ENCODE measurements at regions not wholly inside any gene's neighbourhood (a gene's known extent, or its start where the extent isn't known, plus 50 kb on each side); places are given as distances from the start of the nearest gene placed in this dataset.

- Mint-ChIP-seq H3K27me3 (ENCODE audit: low read depth in 3 of 3) (peaks cover 2 to 9% (median 6%) of the 10 kb centered on the region in 3 donors), H3K27ac (no peak overlapping the region), H3K4me1 (no peaks in the 10 kb centered on the region), H3K4me3 (no peak overlapping the region), H3K9me3 (peaks cover 0 to 3% (median 0%) of the 10 kb centered on the region in 6 donors), H3K36me3 (peaks cover 0 to 5% (median 3%) of the 10 kb centered on the region in 3 donors)
- DNase-seq: no peak
These were observed 309.7 kb upstream of the NR2F2 start for GRCh38 chr15:96020797-96021196.

GRCh38 chr15:96023081-96023480, 307.4 kb upstream of the NR2F2 start:
- Mint-ChIP-seq H3K4me3 (no peak overlapping the region), H3K9me3 (peaks cover 0 to 3% (median 0%) of the 10 kb centered on the region in 6 donors), H3K4me1 (peaks cover 0 to 1% of the 10 kb centered on the region in 2 donors), H3K27ac (no peak overlapping the region), H3K36me3 (peaks cover 0 to 5% (median 0%) of the 10 kb centered on the region in 3 donors), H3K27me3 (ENCODE audit: low read depth in 3 of 3) (peaks cover 4 to 9% (median 4%) of the 10 kb centered on the region in 3 donors)
- DNase-seq: no peak

DNA sequence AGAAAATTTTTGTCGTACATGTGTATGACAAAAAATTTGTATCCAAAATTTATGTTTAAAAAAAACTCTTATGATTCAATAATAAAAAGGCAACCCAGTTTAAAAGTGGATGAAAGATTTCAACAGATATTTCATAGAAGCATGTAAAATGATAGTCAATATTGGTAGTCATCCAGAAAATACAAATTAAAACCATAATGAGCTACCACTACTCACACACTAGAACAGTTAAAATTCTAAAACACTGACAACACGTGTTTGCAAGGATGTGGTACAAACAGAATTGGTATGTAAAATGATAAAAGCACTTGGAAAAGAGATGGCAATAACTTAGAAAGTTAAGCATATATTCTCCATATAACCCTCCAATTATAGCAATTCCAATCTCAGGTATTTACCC, 303.0 kb upstream of the NR2F2 start:
- peaks cover 0 to 1% of the 10 kb centered on the region in 2 donors for H3K4me1 Mint-ChIP-seq
- H3K9me3 Mint-ChIP-seq: no peaks in the 10 kb centered on the region
- H3K27me3 Mint-ChIP-seq (ENCODE audit: low read depth in 3 of 3): peaks cover 4 to 16% (median 8%) of the 10 kb centered on the region in 3 donors
- no peak overlapping the region for H3K27ac Mint-ChIP-seq
- H3K36me3 Mint-ChIP-seq: peaks cover 0 to 5% (median 0%) of the 10 kb centered on the region in 3 donors
- no peak for DNase-seq
- H3K4me3 Mint-ChIP-seq: no peak overlapping the region

DNA sequence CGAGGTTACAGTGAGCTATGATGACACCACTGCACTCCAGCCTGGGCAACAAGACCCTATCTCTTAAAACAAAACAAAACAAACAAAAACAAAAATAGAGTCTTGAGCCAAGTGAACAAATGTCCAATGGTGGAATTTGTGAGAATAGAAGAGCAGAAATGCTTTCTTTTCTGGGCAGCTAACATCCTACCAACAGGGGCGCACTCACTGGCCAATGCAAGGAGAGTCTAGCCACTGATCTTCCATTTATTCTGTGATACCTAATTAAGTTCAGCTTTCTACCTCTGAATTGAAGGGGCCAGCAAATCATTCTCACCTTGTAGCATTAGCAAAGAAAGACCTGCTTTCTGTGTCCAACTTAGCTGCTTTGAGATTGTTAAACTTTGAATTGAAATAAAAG, 301.9 kb upstream of the NR2F2 start:
- no peak for DNase-seq
- H3K27me3 Mint-ChIP-seq (ENCODE audit: low read depth in 3 of 3): peaks cover 2 to 19% (median 8%) of the 10 kb centered on the region in 3 donors
- H3K4me3 Mint-ChIP-seq: no peak overlapping the region
- H3K4me1 Mint-ChIP-seq: peaks cover 0 to 1% of the 10 kb centered on the region in 2 donors
- no peak overlapping the region for H3K27ac Mint-ChIP-seq
- H3K36me3 Mint-ChIP-seq: peaks cover 0 to 5% (median 0%) of the 10 kb centered on the region in 3 donors
- no peaks in the 10 kb centered on the region for H3K9me3 Mint-ChIP-seq

DNA sequence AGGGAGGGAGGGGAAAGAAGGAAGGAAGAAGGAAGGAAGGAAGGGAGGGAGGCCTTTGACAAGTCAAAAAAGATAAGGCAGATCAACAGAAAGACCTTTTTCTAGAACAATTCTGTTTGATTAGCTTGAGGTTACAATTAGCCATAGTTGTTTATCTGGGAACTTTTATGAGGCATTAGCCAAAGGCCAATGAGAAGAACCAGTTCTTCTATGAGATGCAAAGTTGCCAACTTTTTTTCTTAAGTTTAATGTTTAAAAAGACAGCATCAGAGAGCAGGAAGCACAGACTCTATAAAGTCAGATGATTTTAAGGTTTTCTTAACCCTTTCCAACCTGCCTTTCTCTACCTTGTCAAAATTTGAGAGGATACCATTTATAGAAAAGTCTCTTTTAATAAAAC, 301.3 kb upstream of the NR2F2 start:
- no peak overlapping the region for H3K27ac Mint-ChIP-seq
- H3K4me1 Mint-ChIP-seq: peaks cover 0 to 1% of the 10 kb centered on the region in 2 donors
- no peaks in the 10 kb centered on the region for H3K9me3 Mint-ChIP-seq
- no peak for DNase-seq
- peaks cover 2 to 22% (median 8%) of the 10 kb centered on the region in 3 donors for H3K27me3 Mint-ChIP-seq (ENCODE audit: low read depth in 3 of 3)
- H3K4me3 Mint-ChIP-seq: no peak overlapping the region
- H3K36me3 Mint-ChIP-seq: peaks cover 0 to 5% (median 0%) of the 10 kb centered on the region in 3 donors

DNA sequence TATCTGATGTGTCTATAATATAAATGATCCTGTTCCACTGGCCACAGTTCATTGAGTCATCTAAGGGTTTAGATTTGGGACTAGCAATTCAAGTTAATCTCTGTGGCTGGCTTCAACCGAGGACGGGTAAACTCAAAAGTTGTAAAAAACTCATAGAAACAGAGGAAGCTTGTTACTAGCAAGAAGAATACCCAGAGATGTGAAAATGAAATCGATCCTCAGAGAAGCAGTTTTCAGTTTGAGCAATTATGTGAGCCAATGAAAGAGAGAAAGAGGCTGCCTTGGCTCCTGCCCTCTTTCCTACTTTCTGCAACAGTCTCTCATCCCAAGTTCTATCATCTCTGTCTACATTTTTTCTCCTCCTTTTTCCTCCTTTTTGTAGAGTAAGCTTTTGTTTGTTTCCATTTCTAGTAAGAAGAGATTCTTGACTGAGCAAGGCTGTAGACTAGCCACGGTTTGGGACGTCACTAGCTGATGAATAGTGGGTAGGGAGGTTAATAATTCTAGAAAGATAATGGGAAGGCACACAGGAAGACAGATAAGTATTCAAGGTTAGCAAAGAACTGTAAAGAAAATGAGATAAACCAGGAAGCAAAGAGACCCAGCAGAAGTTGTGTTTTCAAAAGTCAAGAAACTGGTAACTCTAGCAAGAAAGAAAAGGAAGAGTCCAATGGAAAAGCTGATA, 298.9 kb upstream of the NR2F2 start:
- H3K9me3 Mint-ChIP-seq: no peaks in the 10 kb centered on the region
- H3K36me3 Mint-ChIP-seq: no peaks in the 10 kb centered on the region
- no peak overlapping the region for H3K4me3 Mint-ChIP-seq
- H3K4me1 Mint-ChIP-seq: peaks cover 8 to 13% of the 10 kb centered on the region in 2 donors
- no peak overlapping the region for H3K27ac Mint-ChIP-seq
- DNase-seq: no peak
- peaks cover 10 to 24% (median 13%) of the 10 kb centered on the region in 3 donors for H3K27me3 Mint-ChIP-seq (ENCODE audit: low read depth in 3 of 3)

GRCh38 chr15:96035091-96035490, 295.4 kb upstream of the NR2F2 start:
- Mint-ChIP-seq H3K4me1 (peaks cover 23 to 31% of the 10 kb centered on the region in 2 donors), H3K27me3 (ENCODE audit: low read depth in 3 of 3) (peaks cover 20 to 25% (median 20%) of the 10 kb centered on the region in 3 donors), H3K4me3 (no peak overlapping the region), H3K9me3 (no peaks in the 10 kb centered on the region), H3K27ac (no peak overlapping the region), H3K36me3 (no peaks in the 10 kb centered on the region)
- no peak for DNase-seq

- Mint-ChIP-seq H3K9me3 (peaks cover 0 to 2% (median 0%) of the 10 kb centered on the region in 6 donors), H3K4me1 (peaks cover 23 to 31% of the 10 kb centered on the region in 2 donors), H3K27me3 (ENCODE audit: low read depth in 3 of 3) (peaks cover 20 to 28% (median 20%) of the 10 kb centered on the region in 3 donors), H3K4me3 (peak overlapping the region in 1 of 5 donors; percentile 28), H3K36me3 (no peaks in the 10 kb centered on the region), H3K27ac (no peak overlapping the region)
- no peak for DNase-seq
These were observed 294.9 kb upstream of the NR2F2 start for GRCh38 chr15:96035635-96036034.

DNA sequence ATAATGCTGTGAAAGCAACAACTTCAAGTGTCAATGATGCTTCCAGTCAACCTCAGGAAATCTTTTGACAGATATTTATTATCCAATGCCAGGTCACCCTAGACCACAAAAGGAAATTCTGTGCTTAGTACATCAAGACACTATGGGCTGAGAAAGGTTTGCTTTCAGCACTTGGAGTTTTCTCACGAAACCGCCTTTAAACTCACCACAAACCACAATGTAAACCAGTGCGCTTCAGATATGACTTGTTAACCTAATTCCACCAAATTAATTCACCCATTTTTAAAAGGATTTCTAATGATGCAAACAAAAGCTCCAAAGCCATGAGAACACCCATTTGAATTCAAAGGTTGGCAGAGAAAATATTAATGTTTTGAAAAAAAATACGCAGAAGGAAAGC, 292.9 kb upstream of the NR2F2 start:
- H3K4me1 Mint-ChIP-seq: peaks cover 25 to 35% of the 10 kb centered on the region in 2 donors
- peak overlapping the region in 4 of 5 donors; percentile 26 to 81 (median 46) for H3K4me3 Mint-ChIP-seq
- H3K27ac Mint-ChIP-seq: peak overlapping the region in 1 of 6 donors; percentile 41
- DNase-seq: peak; percentile 19 to 27 (median 26)
- no peaks in the 10 kb centered on the region for H3K36me3 Mint-ChIP-seq
- H3K27me3 Mint-ChIP-seq (ENCODE audit: low read depth in 3 of 3): peaks cover 17 to 22% (median 19%) of the 10 kb centered on the region in 3 donors
- H3K9me3 Mint-ChIP-seq: peaks cover 0 to 4% (median 0%) of the 10 kb centered on the region in 6 donors

- Mint-ChIP-seq H3K27me3 (ENCODE audit: low read depth in 3 of 3) (peaks cover 18 to 26% (median 21%) of the 10 kb centered on the region in 3 donors), H3K9me3 (peaks cover 0 to 4% (median 0%) of the 10 kb centered on the region in 6 donors), H3K4me3 (no peak overlapping the region), H3K36me3 (no peaks in the 10 kb centered on the region), H3K4me1 (peaks cover 30 to 38% of the 10 kb centered on the region in 2 donors), H3K27ac (no peak overlapping the region)
- DNase-seq: no peak
These were observed 292.4 kb upstream of the NR2F2 start for GRCh38 chr15:96038131-96038530.

DNA sequence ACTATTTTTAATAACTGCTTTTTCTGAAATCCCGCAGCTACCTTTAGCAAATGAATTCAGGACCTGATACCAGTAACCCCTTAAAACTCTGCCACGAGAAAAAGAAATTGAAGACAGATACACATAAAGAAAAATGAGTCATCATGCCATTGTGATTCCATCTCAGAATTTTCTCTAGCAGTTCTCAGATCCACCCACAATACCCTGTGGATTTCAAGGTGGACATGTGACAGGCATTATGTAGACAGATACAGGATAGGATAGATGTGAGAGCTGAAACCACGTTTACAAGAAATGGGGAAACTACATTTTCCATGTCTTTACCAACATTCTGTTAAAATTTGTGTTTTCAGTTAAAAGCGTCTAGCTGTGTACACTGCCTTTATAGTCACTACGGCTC, 291.9 kb upstream of the NR2F2 start:
- peaks cover 34 to 42% of the 10 kb centered on the region in 2 donors for H3K4me1 Mint-ChIP-seq
- peaks cover 18 to 24% (median 21%) of the 10 kb centered on the region in 3 donors for H3K27me3 Mint-ChIP-seq (ENCODE audit: low read depth in 3 of 3)
- H3K4me3 Mint-ChIP-seq: no peak overlapping the region
- DNase-seq: no peak
- H3K27ac Mint-ChIP-seq: no peak overlapping the region
- peaks cover 0 to 4% (median 0%) of the 10 kb centered on the region in 6 donors for H3K9me3 Mint-ChIP-seq
- no peaks in the 10 kb centered on the region for H3K36me3 Mint-ChIP-seq

- peaks cover 20 to 26% of the 10 kb centered on the region in 2 donors for H3K4me1 Mint-ChIP-seq
- no peak for DNase-seq
- H3K27ac Mint-ChIP-seq: no peak overlapping the region
- H3K9me3 Mint-ChIP-seq: peaks cover 0 to 4% (median 0%) of the 10 kb centered on the region in 6 donors
- H3K27me3 Mint-ChIP-seq (ENCODE audit: low read depth in 3 of 3): peaks cover 10 to 14% (median 13%) of the 10 kb centered on the region in 3 donors
- no peaks in the 10 kb centered on the region for H3K36me3 Mint-ChIP-seq
- peak overlapping the region in 1 of 5 donors; percentile 0 for H3K4me3 Mint-ChIP-seq
These were observed 288.3 kb upstream of the NR2F2 start for GRCh38 chr15:96041982-96042733.

DNA sequence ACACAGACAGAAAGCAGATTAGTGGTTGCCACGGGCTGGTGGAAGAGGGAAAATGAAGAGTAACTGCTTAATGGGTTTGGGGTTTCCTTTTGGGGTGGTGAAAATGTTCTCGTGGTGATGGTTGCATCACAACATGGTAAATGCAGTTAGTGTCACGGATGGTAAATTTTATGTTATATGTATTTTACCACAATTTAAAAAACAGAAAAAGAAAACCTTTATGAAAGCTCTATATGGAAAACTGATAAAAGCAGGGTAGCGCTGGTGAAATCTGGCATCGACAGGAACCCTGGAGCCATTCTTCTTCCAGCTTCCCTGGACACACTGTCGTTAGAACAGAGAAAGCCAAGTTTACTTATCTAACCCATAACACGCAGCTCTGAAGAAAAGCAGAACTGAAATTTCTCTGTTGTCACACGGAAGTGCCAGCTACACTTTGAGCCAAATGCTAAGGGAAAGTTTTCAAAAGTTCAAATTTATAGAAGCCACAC, 287.7 kb upstream of the NR2F2 start:
- DNase-seq: no peak
- no peak overlapping the region for H3K27ac Mint-ChIP-seq
- H3K9me3 Mint-ChIP-seq: peaks cover 0 to 4% (median 0%) of the 10 kb centered on the region in 6 donors
- peaks cover 14 to 20% of the 10 kb centered on the region in 2 donors for H3K4me1 Mint-ChIP-seq
- H3K4me3 Mint-ChIP-seq: peak overlapping the region in 1 of 5 donors; percentile 0
- H3K36me3 Mint-ChIP-seq: no peaks in the 10 kb centered on the region
- peaks cover 8 to 14% (median 11%) of the 10 kb centered on the region in 3 donors for H3K27me3 Mint-ChIP-seq (ENCODE audit: low read depth in 3 of 3)

Measured in immature natural killer cell (primary cell).